ENCODE measurements at regions not wholly inside any gene's neighbourhood (a gene's known extent, or its start where the extent isn't known, plus 50 kb on each side); places are given as distances from the start of the nearest gene placed in this dataset.
"Not testable (repeated sequence)": the region's sequence is repeated elsewhere in the genome, so short reads cannot be mapped to it uniquely, and the experiment has no call there.

- H3K27ac ChIP-seq (ENCODE audit: low read depth, low read length); DNase-seq (ENCODE audit: low read depth in 4 of 6, low spot score in 6 of 6); H3K36me3 ChIP-seq (ENCODE audit: control insufficient read depth, insufficient read depth, low read length); H3K4me3 ChIP-seq (ENCODE audit: low read depth, low read length); H3K4me1 ChIP-seq (ENCODE audit: control insufficient read depth, insufficient read depth, low read length); H3K27me3 ChIP-seq (ENCODE audit: control insufficient read depth, insufficient read depth, low read length): not testable (repeated sequence)
- WGBS (ENCODE audit: insufficient coverage) = 90% methylated on average over 7 of the region's 19 CpGs
- H3K9me3 ChIP-seq (ENCODE audit: control insufficient read depth, insufficient read depth, low read length) = peaks cover 14% of the 10 kb centered on the region
Observed at GRCh38 chr11:97076666-97077065, 686.9 kb downstream of the JRKL start.

- WGBS (ENCODE audit: insufficient coverage) = 50% methylated on average over 1 of the region's 2 CpGs
Observed at GRCh38 chr11:97078443-97078842, 688.6 kb downstream of the JRKL start.

GRCh38 chr11:97079244-97079643, 689.4 kb downstream of the JRKL start:
- Histone ChIP-seq H3K4me1 (ENCODE audit: control insufficient read depth, insufficient read depth, low read length) (no peaks in the 10 kb centered on the region), H3K27ac (ENCODE audit: low read depth, low read length) (no peak overlapping the region), H3K9me3 (ENCODE audit: control insufficient read depth, insufficient read depth, low read length) (peaks cover 2% of the 10 kb centered on the region), H3K4me3 (ENCODE audit: low read depth, low read length) (no peak overlapping the region), H3K27me3 (ENCODE audit: control insufficient read depth, insufficient read depth, low read length) (no peaks in the 10 kb centered on the region), H3K36me3 (ENCODE audit: control insufficient read depth, insufficient read depth, low read length) (no peaks in the 10 kb centered on the region)
- DNase-seq (ENCODE audit: low read depth in 4 of 6, low spot score in 6 of 6) = peak in 1 of 6 donors; percentile 53

More at GRCh38 chr11:97078443-97078842, 688.6 kb downstream of the JRKL start:
- no peak overlapping the region for H3K4me3 ChIP-seq (ENCODE audit: low read depth, low read length)
- H3K4me1 ChIP-seq (ENCODE audit: control insufficient read depth, insufficient read depth, low read length) = no peaks in the 10 kb centered on the region
- DNase-seq (ENCODE audit: low read depth in 4 of 6, low spot score in 6 of 6) = no peak
- no peak overlapping the region for H3K27ac ChIP-seq (ENCODE audit: low read depth, low read length)
- H3K9me3 ChIP-seq (ENCODE audit: control insufficient read depth, insufficient read depth, low read length) = peaks cover 9% of the 10 kb centered on the region
- H3K36me3 ChIP-seq (ENCODE audit: control insufficient read depth, insufficient read depth, low read length) = no peaks in the 10 kb centered on the region
- no peaks in the 10 kb centered on the region for H3K27me3 ChIP-seq (ENCODE audit: control insufficient read depth, insufficient read depth, low read length)

- no CpG with 5 or more reads among the region's 2 CpGs for WGBS (ENCODE audit: insufficient coverage)
Observed at GRCh38 chr11:97087419-97087818, 697.6 kb downstream of the JRKL start.

GRCh38 chr11:97092823-97093222, 703.0 kb downstream of the JRKL start:
- H3K4me1 ChIP-seq (ENCODE audit: control insufficient read depth, insufficient read depth, low read length) = no peaks in the 10 kb centered on the region
- no peak overlapping the region for H3K4me3 ChIP-seq (ENCODE audit: low read depth, low read length)
- peak in 4 of 6 donors; percentile 4 to 86 (median 26) for DNase-seq (ENCODE audit: low read depth in 4 of 6, low spot score in 6 of 6)
- no CpG with 5 or more reads among the region's 1 CpG for WGBS (ENCODE audit: insufficient coverage)
- no peak overlapping the region for H3K27ac ChIP-seq (ENCODE audit: low read depth, low read length)
- no peaks in the 10 kb centered on the region for H3K36me3 ChIP-seq (ENCODE audit: control insufficient read depth, insufficient read depth, low read length)
- no peaks in the 10 kb centered on the region for H3K9me3 ChIP-seq (ENCODE audit: control insufficient read depth, insufficient read depth, low read length)
- no peaks in the 10 kb centered on the region for H3K27me3 ChIP-seq (ENCODE audit: control insufficient read depth, insufficient read depth, low read length)

More at GRCh38 chr11:97087419-97087818, 697.6 kb downstream of the JRKL start:
- no peak overlapping the region for H3K4me3 ChIP-seq (ENCODE audit: low read depth, low read length)
- H3K27me3 ChIP-seq (ENCODE audit: control insufficient read depth, insufficient read depth, low read length) = no peaks in the 10 kb centered on the region
- H3K4me1 ChIP-seq (ENCODE audit: control insufficient read depth, insufficient read depth, low read length) = no peaks in the 10 kb centered on the region
- H3K27ac ChIP-seq (ENCODE audit: low read depth, low read length) = no peak overlapping the region
- H3K9me3 ChIP-seq (ENCODE audit: control insufficient read depth, insufficient read depth, low read length) = no peaks in the 10 kb centered on the region
- H3K36me3 ChIP-seq (ENCODE audit: control insufficient read depth, insufficient read depth, low read length) = no peaks in the 10 kb centered on the region
- no peak for DNase-seq (ENCODE audit: low read depth in 4 of 6, low spot score in 6 of 6)

- H3K27me3 ChIP-seq (ENCODE audit: control insufficient read depth, insufficient read depth, low read length); H3K36me3 ChIP-seq (ENCODE audit: control insufficient read depth, insufficient read depth, low read length): not testable (repeated sequence)
- WGBS (ENCODE audit: insufficient coverage) = no CpG with 5 or more reads among the region's 3 CpGs
Observed at GRCh38 chr11:97102180-97102579, 712.4 kb downstream of the JRKL start.

GRCh38 chr11:97107604-97108003, 717.8 kb downstream of the JRKL start:
- no peak overlapping the region for H3K4me3 ChIP-seq (ENCODE audit: low read depth, low read length)
- H3K27me3 ChIP-seq (ENCODE audit: control insufficient read depth, insufficient read depth, low read length) = no peaks in the 10 kb centered on the region
- no peaks in the 10 kb centered on the region for H3K4me1 ChIP-seq (ENCODE audit: control insufficient read depth, insufficient read depth, low read length)
- no peaks in the 10 kb centered on the region for H3K9me3 ChIP-seq (ENCODE audit: control insufficient read depth, insufficient read depth, low read length)
- no peak overlapping the region for H3K27ac ChIP-seq (ENCODE audit: low read depth, low read length)
- no peaks in the 10 kb centered on the region for H3K36me3 ChIP-seq (ENCODE audit: control insufficient read depth, insufficient read depth, low read length)
- no peak for DNase-seq (ENCODE audit: low read depth in 4 of 6, low spot score in 6 of 6)

More at GRCh38 chr11:97102180-97102579, 712.4 kb downstream of the JRKL start:
- H3K4me1 ChIP-seq (ENCODE audit: control insufficient read depth, insufficient read depth, low read length); H3K27ac ChIP-seq (ENCODE audit: low read depth, low read length); DNase-seq (ENCODE audit: low read depth in 4 of 6, low spot score in 6 of 6); H3K4me3 ChIP-seq (ENCODE audit: low read depth, low read length); H3K9me3 ChIP-seq (ENCODE audit: control insufficient read depth, insufficient read depth, low read length): not testable (repeated sequence)

- no peaks in the 10 kb centered on the region for H3K36me3 ChIP-seq (ENCODE audit: control insufficient read depth, insufficient read depth, low read length)
- no peaks in the 10 kb centered on the region for H3K27me3 ChIP-seq (ENCODE audit: control insufficient read depth, insufficient read depth, low read length)
- H3K4me1 ChIP-seq (ENCODE audit: control insufficient read depth, insufficient read depth, low read length) = no peaks in the 10 kb centered on the region
- DNase-seq (ENCODE audit: low read depth in 4 of 6, low spot score in 6 of 6) = no peak
- H3K4me3 ChIP-seq (ENCODE audit: low read depth, low read length) = no peak overlapping the region
- H3K9me3 ChIP-seq (ENCODE audit: control insufficient read depth, insufficient read depth, low read length) = no peaks in the 10 kb centered on the region
- WGBS (ENCODE audit: insufficient coverage) = no CpG with 5 or more reads among the region's 1 CpG
- no peak overlapping the region for H3K27ac ChIP-seq (ENCODE audit: low read depth, low read length)
Observed at GRCh38 chr11:97109078-97109477, 719.3 kb downstream of the JRKL start.

GRCh38 chr11:97110376-97110775, 720.6 kb downstream of the JRKL start:
- Histone ChIP-seq H3K27me3 (ENCODE audit: control insufficient read depth, insufficient read depth, low read length) (no peaks in the 10 kb centered on the region), H3K4me1 (ENCODE audit: control insufficient read depth, insufficient read depth, low read length) (no peaks in the 10 kb centered on the region), H3K4me3 (ENCODE audit: low read depth, low read length) (no peak overlapping the region), H3K9me3 (ENCODE audit: control insufficient read depth, insufficient read depth, low read length) (no peaks in the 10 kb centered on the region), H3K36me3 (ENCODE audit: control insufficient read depth, insufficient read depth, low read length) (no peaks in the 10 kb centered on the region), H3K27ac (ENCODE audit: low read depth, low read length) (no peak overlapping the region)
- 95% methylated on average over 3 of the region's 4 CpGs for WGBS (ENCODE audit: insufficient coverage)
- no peak for DNase-seq (ENCODE audit: low read depth in 4 of 6, low spot score in 6 of 6)

GRCh38 chr11:97111559-97111958, 721.7 kb downstream of the JRKL start:
- no peak overlapping the region for H3K27ac ChIP-seq (ENCODE audit: low read depth, low read length)
- no peaks in the 10 kb centered on the region for H3K27me3 ChIP-seq (ENCODE audit: control insufficient read depth, insufficient read depth, low read length)
- H3K4me3 ChIP-seq (ENCODE audit: low read depth, low read length) = no peak overlapping the region
- no peaks in the 10 kb centered on the region for H3K4me1 ChIP-seq (ENCODE audit: control insufficient read depth, insufficient read depth, low read length)
- no peaks in the 10 kb centered on the region for H3K9me3 ChIP-seq (ENCODE audit: control insufficient read depth, insufficient read depth, low read length)
- no peak for DNase-seq (ENCODE audit: low read depth in 4 of 6, low spot score in 6 of 6)
- 99% methylated on average over 9 of the region's 11 CpGs for WGBS (ENCODE audit: insufficient coverage)
- no peaks in the 10 kb centered on the region for H3K36me3 ChIP-seq (ENCODE audit: control insufficient read depth, insufficient read depth, low read length)

Data from spinal cord (tissue), 9 donors.